ENCODE measurements at regions not wholly inside any gene's neighbourhood (a gene's known extent, or its start where the extent isn't known, plus 50 kb on each side); places are given as distances from the start of the nearest gene placed in this dataset.
A peak's percentile ranks its signal among the peaks of the same experiment; 100 is the strongest.

- no peak for DNase-seq
Measured at GRCh38 chr7:25864943-25865751, 286.9 kb upstream of the NFE2L3 start.

DNA sequence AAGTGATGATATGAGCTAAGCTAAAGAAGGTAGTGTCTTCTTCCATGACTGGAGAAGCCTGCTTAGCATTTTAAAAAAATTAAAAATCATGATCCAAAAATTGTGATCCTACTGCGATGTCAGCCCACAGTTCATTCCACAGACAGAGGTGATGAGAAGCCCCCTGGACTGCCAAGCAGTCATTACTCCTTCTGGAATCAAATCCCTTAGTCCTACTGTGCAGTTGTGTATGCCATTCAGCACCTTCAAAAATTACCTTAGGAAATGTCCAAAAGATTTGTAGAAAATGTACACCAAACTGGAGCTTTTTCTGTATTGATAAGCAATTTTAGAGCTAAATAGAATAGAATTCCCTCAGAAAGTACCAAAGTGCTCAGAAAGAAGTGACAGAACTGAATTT is 283.5 kb upstream of the NFE2L3 start:
- DNase-seq: no peak

DNA sequence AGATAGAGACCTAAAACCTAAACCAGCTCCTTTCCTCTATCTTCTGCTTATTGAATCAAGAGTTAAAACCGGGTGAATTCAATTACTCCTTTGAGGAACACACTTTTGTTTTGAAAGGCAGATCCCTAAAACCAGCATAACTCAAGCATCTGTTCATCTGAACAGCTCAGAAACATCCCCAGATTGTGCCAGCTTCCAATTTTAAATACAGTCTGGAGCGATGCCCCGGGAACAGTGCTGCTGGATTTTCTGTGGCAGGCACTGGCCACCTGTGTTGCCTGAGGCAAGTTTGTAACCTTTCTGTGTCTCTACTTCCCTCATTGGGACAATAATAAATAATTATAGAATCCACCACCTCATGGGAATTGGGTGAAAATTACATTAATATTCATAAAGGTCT is 281.4 kb upstream of the NFE2L3 start:
- DNase-seq: no peak

GRCh38 chr7:25876092-25876491 is 275.9 kb upstream of the NFE2L3 start:
- no peak for DNase-seq

GRCh38 chr7:25877802-25878789 is 273.9 kb upstream of the NFE2L3 start:
- DNase-seq: peak; percentile 24

DNA sequence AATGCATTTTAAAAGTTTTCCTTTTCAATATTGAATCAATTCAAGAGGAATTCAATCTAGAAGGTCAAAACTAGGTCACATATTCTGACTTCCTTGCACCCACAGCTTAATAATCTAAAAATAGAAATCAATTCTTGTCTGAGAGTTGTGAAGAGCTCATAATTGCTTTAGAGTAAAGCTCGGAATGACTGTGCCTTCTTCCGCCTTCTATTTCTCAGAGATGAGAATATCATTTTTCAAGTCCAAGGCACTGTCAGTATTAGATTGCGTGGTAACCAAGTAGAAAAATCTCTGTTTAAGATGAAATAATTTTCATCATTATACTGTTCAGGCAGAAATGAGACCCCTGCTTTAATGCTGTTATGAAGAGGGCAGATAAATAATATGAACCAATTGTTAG is 272.2 kb upstream of the NFE2L3 start:
- DNase-seq: no peak

- no peak for DNase-seq
Measured at GRCh38 chr7:25881317-25882037, 270.5 kb upstream of the NFE2L3 start.

DNA sequence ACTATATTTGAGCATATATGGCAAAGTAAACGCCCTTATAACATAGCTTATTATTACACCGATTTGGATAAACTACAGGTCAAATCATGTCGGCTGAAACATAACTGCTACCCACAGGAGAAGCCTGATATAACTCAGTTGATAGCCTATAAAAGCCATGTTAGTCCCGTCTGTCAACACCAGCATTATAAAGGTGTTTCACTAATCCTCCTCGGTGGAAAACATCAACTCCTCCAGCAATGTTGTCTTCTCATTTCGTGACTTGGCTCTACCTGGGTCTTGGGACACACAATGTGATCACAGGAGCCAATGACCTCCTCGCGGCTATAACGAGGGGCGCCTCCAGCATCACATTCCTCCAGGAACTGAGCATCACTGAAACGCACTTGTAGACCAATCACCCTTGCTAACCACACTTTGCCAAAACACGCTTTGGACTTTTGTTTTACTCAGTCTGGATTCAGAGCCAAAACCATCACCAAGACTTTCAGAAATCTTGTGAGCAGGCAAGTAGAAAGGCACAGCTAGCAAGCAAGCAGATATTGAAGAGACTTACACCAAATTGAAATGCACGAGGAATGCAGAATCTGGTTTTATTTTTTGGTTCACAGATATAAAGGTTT is 269.7 kb upstream of the NFE2L3 start:
- no peak for DNase-seq

DNA sequence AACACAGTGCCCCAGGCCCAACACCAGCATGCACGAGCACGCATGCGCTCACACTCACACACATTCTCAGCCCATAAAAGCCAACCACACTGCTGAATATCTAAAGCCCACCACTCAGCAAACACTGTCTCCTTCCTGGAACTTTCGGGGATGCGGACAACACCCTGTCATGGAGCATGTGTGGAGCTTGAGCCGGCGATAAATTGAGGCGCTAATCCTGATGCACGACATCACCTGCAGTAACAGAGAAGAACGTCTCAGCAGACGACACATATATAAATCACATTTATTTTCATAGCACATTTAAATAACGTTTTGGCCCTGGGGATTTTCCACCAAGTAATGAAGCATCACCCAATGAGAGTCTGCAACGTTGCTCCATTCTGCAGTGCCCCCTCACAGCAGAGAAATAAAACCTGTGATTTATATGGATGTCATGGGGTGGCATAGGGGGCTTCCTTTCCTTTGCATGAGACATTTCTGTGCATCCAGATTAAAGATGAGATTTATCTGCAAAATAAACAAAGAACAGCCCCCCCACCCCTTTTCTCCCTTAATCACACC is 267.7 kb upstream of the NFE2L3 start:
- DNase-seq: no peak

- DNase-seq: no peak
Measured at GRCh38 chr7:25885057-25885576, 266.9 kb upstream of the NFE2L3 start.

- DNase-seq: no peak
Measured at GRCh38 chr7:25886387-25887240, 265.4 kb upstream of the NFE2L3 start.

DNA sequence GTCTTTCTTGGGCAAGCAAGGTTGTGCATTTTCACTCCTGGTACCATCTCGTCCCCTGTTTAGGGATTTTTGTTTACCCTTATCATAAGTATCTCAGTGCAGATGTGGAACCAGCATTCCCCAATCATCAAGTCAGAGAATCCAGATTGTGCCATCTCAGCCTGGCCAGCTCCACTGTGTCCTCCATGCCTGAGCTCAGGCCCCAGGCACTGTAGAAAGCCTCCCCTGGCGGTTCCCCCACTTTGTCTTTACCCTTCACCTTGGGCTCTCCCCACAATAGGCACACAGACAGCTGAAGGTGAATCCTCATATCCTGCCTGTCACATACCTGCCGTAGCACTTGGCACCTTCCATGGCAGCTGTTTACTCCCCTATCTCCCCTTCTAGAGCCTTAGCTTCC is 264.7 kb upstream of the NFE2L3 start:
- DNase-seq: no peak

GRCh38 chr7:25887795-25888559 is 264.0 kb upstream of the NFE2L3 start:
- no peak for DNase-seq

DNA sequence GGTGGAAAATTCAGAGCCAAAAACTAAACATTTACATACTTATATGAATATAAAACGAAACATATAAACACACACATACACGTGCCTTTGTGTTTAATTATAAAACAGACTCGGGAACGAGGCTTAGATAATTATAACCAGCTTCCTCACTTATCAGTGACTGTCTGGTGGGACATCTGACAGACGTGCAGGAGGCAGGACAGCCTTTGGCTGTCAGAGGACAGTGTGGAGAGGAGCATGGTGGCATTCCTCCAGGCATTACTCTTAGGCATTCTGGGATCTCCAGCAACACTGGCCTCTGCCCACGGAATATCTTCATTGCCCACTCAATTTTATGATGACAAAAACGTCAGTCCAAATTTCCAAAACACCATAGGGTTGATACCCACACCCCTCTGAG is 262.2 kb upstream of the NFE2L3 start:
- DNase-seq: no peak

GRCh38 chr7:25891591-25891990 is 260.4 kb upstream of the NFE2L3 start:
- DNase-seq: no peak

DNA sequence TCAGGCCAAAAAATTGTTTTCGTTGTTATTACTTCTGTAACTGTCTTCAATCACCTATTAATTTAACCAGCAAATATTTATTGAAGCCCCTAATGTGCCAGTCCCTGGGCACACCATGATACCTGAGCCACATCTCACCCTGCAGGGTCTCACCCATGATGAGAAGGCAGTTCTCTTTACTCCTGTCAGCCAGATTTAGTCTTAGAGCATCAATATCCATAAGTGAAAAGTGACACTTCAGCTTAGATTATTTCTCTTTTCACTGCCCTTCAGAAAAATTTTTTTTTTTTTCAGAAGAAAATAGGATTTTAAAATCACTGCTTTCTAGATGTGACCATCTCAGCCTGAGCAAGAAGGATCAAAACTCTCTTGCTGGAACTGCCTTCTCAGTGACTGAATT is 258.6 kb upstream of the NFE2L3 start:
- no peak for DNase-seq

- peak; percentile 11 for DNase-seq
Measured at GRCh38 chr7:25894002-25894901, 257.7 kb upstream of the NFE2L3 start.

DNA sequence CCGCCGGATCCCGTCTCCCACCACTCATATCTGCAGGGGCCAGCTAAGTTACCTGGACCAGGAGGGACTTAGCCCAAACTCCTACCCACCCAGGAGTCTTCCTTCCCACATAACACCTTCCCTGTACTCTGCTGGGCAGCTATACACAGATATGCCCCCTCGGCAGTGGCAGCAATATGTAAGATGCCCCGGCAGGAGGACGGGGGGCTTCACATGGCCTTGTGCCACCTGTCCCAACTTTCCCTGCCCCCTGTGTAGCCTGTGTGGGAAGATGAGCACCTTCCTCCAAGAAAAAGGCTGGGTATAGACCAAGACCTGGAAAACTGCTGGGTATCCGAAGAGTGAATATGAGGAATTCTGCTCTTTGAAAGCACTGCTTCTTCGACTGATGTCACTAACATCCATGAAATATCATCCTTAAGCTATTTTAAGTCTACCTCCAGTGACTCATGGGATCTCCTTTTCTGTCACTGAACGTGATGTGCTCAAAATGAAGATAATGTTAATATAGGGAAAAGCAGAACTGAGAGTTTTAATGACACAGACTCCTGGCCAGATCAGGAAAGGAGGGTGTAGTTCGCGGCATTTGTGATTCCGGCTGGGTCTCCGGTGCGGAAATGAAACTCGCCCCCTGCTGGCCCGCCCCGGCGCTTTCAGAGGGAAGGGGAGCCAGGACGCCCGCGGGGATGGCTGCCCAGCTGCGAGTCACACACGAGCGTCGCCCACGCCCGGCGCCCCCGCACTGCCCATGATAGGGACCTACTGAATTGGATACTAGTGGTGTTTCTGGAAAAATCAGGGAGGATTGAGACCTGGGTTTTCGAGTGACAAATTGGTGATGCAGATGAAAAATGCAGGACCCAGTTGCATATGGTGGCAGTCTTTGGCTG is 256.9 kb upstream of the NFE2L3 start:
- DNase-seq: peak; percentile 34

All from fibroblast of skin of scalp (primary cell).